WI38 (cell line): ENCODE measurements at regions not wholly inside any gene's neighbourhood (a gene's known extent, or its start where the extent isn't known, plus 50 kb on each side); places are given as distances from the start of the nearest gene placed in this dataset.

Experiments used
- H3K4me3 ChIP-seq: 2 replicates; pipeline ENCODE4 v1.5.1; 2011; ENCODE audit warnings: low read depth, mild to moderate bottlenecking, control low read depth, low read length
- TF ChIP-seq, protein P1 (sequence below): IDR thresholded peaks from 2 replicates; pipeline ENCODE4 v1.5.1; 2012; ENCODE audit warnings: low read depth, mild to moderate bottlenecking, control low read depth, low read length

DNA sequence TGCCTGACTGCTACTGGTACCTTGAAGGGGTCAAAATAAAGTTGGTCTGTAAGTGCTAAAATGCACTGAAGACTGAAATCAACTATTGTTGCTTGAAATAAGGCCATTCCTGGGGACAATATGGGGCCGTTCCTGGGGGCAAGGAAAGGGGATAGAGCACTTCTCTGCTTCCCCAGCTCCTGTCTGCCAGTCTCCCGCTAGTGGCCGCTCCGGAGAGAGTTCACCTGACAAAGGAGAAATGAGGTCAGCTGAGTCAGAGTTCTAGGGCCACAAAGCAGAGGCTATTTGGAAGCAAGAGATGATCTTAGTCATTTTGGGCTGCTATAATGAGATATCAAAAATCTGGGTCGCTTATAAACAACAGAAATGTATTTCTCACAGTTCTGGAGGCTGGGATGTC, 345.9 kb downstream of the TSN start:
- TF ChIP-seq, protein P1, sequence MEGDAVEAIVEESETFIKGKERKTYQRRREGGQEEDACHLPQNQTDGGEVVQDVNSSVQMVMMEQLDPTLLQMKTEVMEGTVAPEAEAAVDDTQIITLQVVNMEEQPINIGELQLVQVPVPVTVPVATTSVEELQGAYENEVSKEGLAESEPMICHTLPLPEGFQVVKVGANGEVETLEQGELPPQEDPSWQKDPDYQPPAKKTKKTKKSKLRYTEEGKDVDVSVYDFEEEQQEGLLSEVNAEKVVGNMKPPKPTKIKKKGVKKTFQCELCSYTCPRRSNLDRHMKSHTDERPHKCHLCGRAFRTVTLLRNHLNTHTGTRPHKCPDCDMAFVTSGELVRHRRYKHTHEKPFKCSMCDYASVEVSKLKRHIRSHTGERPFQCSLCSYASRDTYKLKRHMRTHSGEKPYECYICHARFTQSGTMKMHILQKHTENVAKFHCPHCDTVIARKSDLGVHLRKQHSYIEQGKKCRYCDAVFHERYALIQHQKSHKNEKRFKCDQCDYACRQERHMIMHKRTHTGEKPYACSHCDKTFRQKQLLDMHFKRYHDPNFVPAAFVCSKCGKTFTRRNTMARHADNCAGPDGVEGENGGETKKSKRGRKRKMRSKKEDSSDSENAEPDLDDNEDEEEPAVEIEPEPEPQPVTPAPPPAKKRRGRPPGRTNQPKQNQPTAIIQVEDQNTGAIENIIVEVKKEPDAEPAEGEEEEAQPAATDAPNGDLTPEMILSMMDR = no peak
- no peak overlapping the region for H3K4me3 ChIP-seq

DNA sequence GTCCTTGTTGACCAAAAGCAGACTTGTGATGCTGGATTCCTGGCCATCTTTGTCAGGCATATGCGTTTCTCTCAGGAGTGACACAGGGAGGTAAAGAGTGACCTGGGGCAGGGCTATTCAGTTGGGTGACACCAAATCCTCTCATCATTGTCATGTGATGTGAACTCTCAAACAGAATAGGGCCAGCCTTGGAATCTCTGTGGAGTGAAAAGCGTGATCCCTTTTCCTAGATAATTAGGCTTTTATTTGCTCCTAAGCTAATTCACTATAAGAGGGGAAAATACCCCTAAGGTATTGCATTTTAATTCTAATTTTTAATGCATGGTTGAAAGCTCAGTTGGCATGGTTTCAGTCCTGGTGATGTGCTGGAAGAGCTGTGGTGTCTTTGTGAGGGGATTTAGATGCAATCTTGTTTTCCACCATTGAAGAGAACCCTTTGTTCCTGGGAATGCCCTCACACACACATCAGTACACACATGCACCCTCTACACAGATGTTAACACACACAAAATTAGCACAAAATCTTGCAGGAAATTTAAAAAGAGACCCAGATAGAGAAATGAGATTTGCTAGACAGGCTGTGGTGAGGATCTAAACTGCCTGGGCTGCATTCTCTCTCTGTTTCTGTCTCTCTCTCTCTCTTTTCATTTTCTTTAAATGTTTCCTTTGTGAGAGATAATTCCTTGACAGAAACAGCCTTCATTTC, 349.9 kb downstream of the TSN start:
- no peak overlapping the region for H3K4me3 ChIP-seq

DNA sequence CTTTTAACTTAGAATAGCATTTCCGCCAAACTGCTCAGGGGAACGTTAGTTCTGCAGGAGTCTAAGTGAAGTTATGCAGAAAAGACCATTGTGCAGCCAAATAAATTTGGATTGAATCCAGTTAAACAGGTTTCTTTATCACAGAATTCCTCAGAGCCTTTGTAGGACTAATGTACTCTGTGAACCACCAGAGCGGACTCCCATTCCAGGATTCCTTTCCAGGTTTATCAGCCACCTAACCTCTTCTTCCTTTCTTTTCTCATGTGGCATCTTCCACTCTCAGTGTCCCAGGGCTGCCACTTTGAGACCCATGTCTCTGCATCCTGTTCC, 350.4 kb downstream of the TSN start:
- no peak overlapping the region for H3K4me3 ChIP-seq
- TF ChIP-seq, protein P1 = no peak

More for the DNA sequence above, 349.9 kb downstream of the TSN start:
- TF ChIP-seq, protein P1 = no peak

DNA sequence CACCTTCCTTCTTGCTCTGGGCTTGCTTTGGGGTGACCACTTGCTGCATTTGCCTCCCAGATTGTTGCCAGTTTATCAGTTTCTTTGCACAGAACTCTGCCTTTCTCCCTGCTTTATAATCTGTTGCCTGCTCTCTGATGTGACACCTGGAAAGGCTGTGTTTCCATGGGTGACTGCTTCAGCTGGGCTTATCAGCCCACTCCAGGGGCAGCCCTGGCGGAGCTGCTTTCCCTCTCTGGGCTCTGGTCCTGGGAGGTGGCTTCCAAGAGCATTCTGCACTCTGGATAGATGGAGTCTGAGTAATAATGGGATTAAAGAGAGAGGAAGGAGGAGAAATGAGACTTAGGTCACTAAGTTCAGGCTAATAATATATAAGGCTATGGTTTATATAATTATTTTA, 352.7 kb downstream of the TSN start:
- TF ChIP-seq, protein P1 = no peak
- no peak overlapping the region for H3K4me3 ChIP-seq

DNA sequence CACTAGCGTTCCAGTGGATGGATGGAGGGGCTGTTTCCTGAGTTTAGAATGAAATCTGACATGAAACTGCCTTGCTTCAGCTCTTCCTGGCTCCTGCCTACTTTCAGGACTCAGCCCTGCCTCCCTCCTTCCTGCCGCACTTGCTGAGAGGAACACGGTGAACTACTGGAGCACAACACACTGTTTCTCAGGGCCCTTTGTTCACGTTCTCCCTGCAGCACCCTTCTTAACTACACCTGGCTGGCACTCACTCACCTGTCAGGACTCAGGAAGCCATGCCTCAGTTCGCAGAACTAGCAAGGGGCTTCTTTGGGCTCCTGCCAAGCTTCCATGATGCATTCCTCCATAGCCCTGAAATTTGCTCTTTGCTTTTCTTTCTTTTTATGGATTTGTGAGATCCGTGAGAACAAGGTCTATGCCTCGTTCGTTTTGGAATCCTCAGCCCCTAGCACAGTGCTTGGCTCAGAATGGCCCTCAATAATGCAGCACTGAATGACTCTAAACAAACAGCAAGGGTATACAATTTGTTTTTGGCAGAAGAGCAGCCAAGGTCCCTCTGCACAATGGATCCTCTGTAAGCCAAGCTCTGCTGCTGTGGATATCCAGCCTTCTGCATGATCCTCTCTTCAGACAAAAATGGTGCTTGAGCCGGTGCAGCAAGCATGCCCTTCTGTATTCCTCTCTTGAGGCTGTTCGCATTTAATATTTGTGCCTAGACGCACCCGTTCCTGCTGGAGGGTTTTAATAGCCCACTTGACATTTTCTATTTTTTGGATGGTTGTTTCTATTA, 357.0 kb downstream of the TSN start:
- TF ChIP-seq, protein P1 = no peak
- no peak overlapping the region for H3K4me3 ChIP-seq

DNA sequence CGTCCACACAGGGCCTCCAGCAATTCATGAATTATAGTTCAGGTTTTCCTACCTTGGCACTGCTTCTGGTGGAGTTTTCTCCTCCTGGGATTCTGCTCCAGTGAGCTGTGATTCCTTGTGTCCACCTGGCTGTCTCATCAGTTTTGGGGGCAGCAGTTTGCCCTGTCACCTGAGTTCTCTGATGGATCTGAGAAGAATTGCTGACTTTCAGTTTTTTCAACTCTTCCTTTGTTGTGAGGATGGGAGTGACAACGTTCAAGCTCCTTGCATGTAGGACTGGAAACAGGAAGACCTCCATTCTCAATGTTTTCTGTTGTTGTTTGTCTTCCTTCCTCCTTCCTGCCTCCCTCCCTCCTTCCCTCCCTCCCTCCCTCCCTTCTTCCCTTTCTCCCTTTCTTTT, 359.0 kb downstream of the TSN start:
- TF ChIP-seq, protein P1 = no peak
- H3K4me3 ChIP-seq = no peak overlapping the region

DNA sequence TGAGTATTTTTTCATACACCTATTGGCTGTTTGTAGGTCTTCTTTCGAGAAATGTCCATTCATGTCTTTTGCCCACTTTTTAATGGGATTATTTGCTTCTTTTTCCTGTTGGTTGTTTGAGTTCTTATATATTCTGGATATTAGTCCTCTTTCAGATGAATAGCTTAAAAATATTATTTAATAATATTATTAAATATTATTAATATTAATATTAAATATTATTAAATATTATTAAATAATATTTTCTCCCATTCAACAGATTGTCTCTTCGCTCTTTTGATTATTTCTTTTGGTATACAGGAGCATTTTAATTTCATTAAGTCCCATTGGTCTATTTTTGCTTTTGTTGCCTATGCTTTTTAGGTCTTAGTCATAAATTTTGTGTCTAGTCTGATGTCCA, 361.9 kb downstream of the TSN start:
- TF ChIP-seq, protein P1 = no peak

More for the DNA sequence above, 361.9 kb downstream of the TSN start:
- no peak overlapping the region for H3K4me3 ChIP-seq
